Trophoblast cell (in vitro differentiated cells and primary cell): ENCODE measurements at regions not wholly inside any gene's neighbourhood (a gene's known extent, or its start where the extent isn't known, plus 50 kb on each side); places are given as distances from the start of the nearest gene placed in this dataset.
"Not testable (repeated sequence)": the region's sequence is repeated elsewhere in the genome, so short reads cannot be mapped to it uniquely, and the experiment has no call there.

ENCODE experiments used
- DNase-seq, 2 donors: peaks; one replicate each; pipeline ENCODE4 v3.0.0-alpha.2; 2016
- H2AFZ ChIP-seq: 2 replicates; pipeline ENCODE4 v1.6.1; 2013; ENCODE audit warnings: low read length, moderate library complexity, mild to moderate bottlenecking; ENCODE audit not compliant: insufficient read depth, poor library complexity
- H2AK5ac ChIP-seq: 2 replicates; pipeline ENCODE4 v1.6.1; 2013; ENCODE audit warnings: mild to moderate bottlenecking, low read length
- H2BK120ac ChIP-seq: 2 replicates; pipeline ENCODE4 v1.6.1; 2013; ENCODE audit warnings: low read length, mild to moderate bottlenecking, moderate library complexity; ENCODE audit not compliant: insufficient read depth, poor library complexity
- H2BK12ac ChIP-seq: 2 replicates; pipeline ENCODE4 v1.6.1; 2013; ENCODE audit warnings: mild to moderate bottlenecking, low read length, moderate library complexity
- H2BK5ac ChIP-seq: 2 replicates; pipeline ENCODE4 v1.6.1; 2013; ENCODE audit warnings: low read length, low read depth, moderate library complexity, mild to moderate bottlenecking; ENCODE audit not compliant: poor library complexity
- H3K14ac ChIP-seq: 2 replicates; pipeline ENCODE4 v1.6.1; 2013; ENCODE audit warnings: mild to moderate bottlenecking, low read length
- H3K18ac ChIP-seq: 2 replicates; pipeline ENCODE4 v1.6.1; 2013; ENCODE audit warnings: mild to moderate bottlenecking, low read length
- H3K23ac ChIP-seq: 2 replicates; pipeline ENCODE4 v1.6.1; 2013; ENCODE audit warnings: low read length
- H3K27ac ChIP-seq: 2 replicates; pipeline ENCODE4 v1.5.1; 2013; ENCODE audit warnings: low read depth, mild to moderate bottlenecking, inconsistent platforms, low read length, moderate library complexity
- H3K27me3 ChIP-seq: 2 replicates; pipeline ENCODE4 v1.6.1; 2013; ENCODE audit warnings: inconsistent platforms, mild to moderate bottlenecking, low read length, moderate library complexity; ENCODE audit not compliant: insufficient read depth
- H3K36me3 ChIP-seq, 2 experiments: 1 replicate in 1 of 2; 2 replicates in 1 of 2; pipeline ENCODE4 v1.6.1; 2013; ENCODE audit warnings: low read length in 2 of 2, mild to moderate bottlenecking in 2 of 2, moderate library complexity in 1 of 2; ENCODE audit not compliant: insufficient read depth in 2 of 2, control insufficient read depth in 1 of 2
- H3K4ac ChIP-seq: 2 replicates; pipeline ENCODE4 v1.6.1; 2013; ENCODE audit warnings: low read depth, mild to moderate bottlenecking, low read length, moderate library complexity
- H3K4me1 ChIP-seq, 2 experiments: 1 replicate in 1 of 2; 2 replicates in 1 of 2; pipeline ENCODE4 v1.6.1; 2013; ENCODE audit warnings: low read length in 2 of 2, mild to moderate bottlenecking in 2 of 2, moderate library complexity in 1 of 2; ENCODE audit not compliant: insufficient read depth in 2 of 2, control insufficient read depth in 1 of 2
- H3K4me2 ChIP-seq: 2 replicates; pipeline ENCODE4 v1.6.1; 2013; ENCODE audit warnings: inconsistent platforms, mild to moderate bottlenecking, low read length, moderate library complexity
- H3K4me3 ChIP-seq: 2 replicates; pipeline ENCODE4 v1.5.1; 2013; ENCODE audit warnings: mild to moderate bottlenecking, low read depth, low read length, inconsistent platforms
- H3K79me1 ChIP-seq: one replicate; pipeline ENCODE4 v1.6.1; 2013; ENCODE audit warnings: low read length
- H3K79me2 ChIP-seq: 2 replicates; pipeline ENCODE4 v1.6.1; 2013; ENCODE audit warnings: low read length, mild to moderate bottlenecking; ENCODE audit not compliant: control insufficient read depth, insufficient read depth, poor library complexity
- H3K9ac ChIP-seq: 2 replicates; pipeline ENCODE4 v1.6.1; 2013; ENCODE audit warnings: mild to moderate bottlenecking, low read length
- H3K9me3 ChIP-seq: 2 replicates; pipeline ENCODE4 v1.6.1; 2013; ENCODE audit warnings: low read depth, mild to moderate bottlenecking, control low read depth, inconsistent platforms, low read length; ENCODE audit not compliant: insufficient read depth
- H4K12ac ChIP-seq: 2 replicates; pipeline ENCODE4 v1.6.1; 2013; ENCODE audit warnings: low read depth, mild to moderate bottlenecking, low read length, moderate library complexity
- H4K8ac ChIP-seq: 2 replicates; pipeline ENCODE4 v1.6.1; 2013; ENCODE audit warnings: low read depth, mild to moderate bottlenecking, low read length, moderate library complexity
- H4K91ac ChIP-seq: one replicate; pipeline ENCODE4 v1.6.1; 2013; ENCODE audit warnings: low read depth, mild to moderate bottlenecking, low read length, moderate library complexity
- WGBS: extraction: QIAGEN DNeasy Blood & Tissue Kit; methylation state at CpG from one replicate; pipeline ENCODE4 v1.1.7; 2013; ENCODE audit warnings: missing lambda C conversion rate; ENCODE audit not compliant: insufficient read length, insufficient coverage; ENCODE audit errors: extremely low coverage; 5-methylcytosine and 5-hydroxymethylcytosine counted together

DNA sequence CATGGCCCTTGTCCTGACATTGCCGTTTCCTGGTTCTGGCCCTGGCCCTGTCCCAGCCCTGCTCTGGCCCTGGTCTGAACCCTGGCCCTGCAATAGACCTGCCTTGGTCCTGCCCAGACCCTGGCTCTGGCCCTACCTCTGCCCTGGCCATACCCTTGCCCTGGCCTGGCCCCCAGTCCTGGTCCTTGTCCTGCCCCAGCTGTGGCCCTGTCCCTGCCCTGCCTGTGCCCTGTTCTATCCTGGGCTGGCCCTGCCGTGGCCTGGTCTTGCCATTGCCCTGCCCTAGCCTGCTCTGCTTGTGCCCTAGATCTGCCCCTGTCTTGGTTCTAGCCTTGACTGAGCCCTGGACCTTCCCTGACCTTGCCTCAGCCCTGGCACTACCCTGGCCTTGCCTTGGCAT lies 1560.1 kb downstream of the RPIA start:
- H3K18ac ChIP-seq, H2BK5ac ChIP-seq, H3K14ac ChIP-seq, H3K9ac ChIP-seq, H3K23ac ChIP-seq, H4K91ac ChIP-seq, H2BK12ac ChIP-seq, H4K8ac ChIP-seq, H3K36me3 ChIP-seq, H3K79me2 ChIP-seq, H3K9me3 ChIP-seq, H2AFZ ChIP-seq, DNase-seq, H2BK120ac ChIP-seq, H3K4me2 ChIP-seq, H3K4ac ChIP-seq, H3K79me1 ChIP-seq, H2AK5ac ChIP-seq, H3K27ac ChIP-seq, H3K4me1 ChIP-seq, H3K27me3 ChIP-seq, H3K4me3 ChIP-seq: not testable (repeated sequence)
- no CpG with 5 or more reads among the region's 2 CpGs for WGBS
- H4K12ac ChIP-seq, result peak overlapping the region; percentile 43

DNA sequence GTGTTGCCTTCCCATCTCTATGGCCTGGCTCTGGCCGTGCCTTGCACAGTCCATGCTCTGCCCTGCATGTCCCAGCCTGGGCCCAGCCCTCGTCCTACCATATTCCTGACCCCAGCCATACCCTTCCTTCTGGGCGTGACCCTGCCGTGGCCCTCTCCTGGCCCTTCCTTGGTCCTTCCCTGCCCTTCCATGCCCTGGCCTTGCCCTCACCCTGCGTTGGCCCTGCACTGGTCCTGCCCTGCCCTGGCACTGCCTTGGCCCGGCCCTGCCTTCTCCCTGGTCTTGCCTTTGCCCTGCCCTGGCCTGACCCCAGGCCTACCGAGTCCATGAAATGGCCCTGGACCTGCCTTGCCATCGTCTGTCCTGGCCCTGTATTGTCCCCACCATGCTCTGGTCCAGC lies 1561.8 kb downstream of the RPIA start:
- WGBS, result no CpG with 5 or more reads among the region's 8 CpGs
- not testable (repeated sequence) for H3K9me3 ChIP-seq, H2BK5ac ChIP-seq, H3K4me3 ChIP-seq, H4K12ac ChIP-seq, DNase-seq, H4K91ac ChIP-seq, H4K8ac ChIP-seq, H3K4ac ChIP-seq, H3K27ac ChIP-seq, H2AK5ac ChIP-seq, H2BK120ac ChIP-seq, H3K23ac ChIP-seq, H3K36me3 ChIP-seq, H3K9ac ChIP-seq, H3K4me1 ChIP-seq, H3K27me3 ChIP-seq, H3K79me2 ChIP-seq, H3K4me2 ChIP-seq, H3K79me1 ChIP-seq, H2BK12ac ChIP-seq, H2AFZ ChIP-seq, H3K18ac ChIP-seq, H3K14ac ChIP-seq

DNA sequence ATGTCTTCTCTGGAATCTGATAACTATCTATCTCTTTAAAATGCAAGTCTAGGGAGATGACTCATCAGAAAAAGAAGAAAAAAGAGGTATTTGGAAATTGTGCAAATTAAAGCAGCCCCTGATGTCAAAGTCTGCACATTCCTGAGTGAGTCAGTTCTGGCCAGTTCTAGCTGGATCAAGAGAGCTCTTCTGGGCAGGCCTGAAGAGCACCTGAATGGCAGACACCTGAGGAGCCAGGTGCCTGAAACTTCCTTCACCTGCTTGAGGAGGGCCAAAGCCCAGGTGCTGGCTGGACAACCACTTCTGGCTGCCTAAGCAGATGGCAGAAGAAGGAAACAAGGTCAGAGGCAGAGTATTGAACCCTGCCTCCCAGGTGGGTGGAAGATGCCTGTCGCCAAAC lies 1575.4 kb downstream of the RPIA start:
- H3K18ac ChIP-seq, H3K4me1 ChIP-seq, H3K4ac ChIP-seq, H3K27me3 ChIP-seq, H3K36me3 ChIP-seq, H2BK12ac ChIP-seq, H3K79me2 ChIP-seq, H4K91ac ChIP-seq, H4K12ac ChIP-seq, H3K9me3 ChIP-seq, H4K8ac ChIP-seq, H3K27ac ChIP-seq, H2AFZ ChIP-seq, H3K4me3 ChIP-seq, H3K79me1 ChIP-seq, H2BK120ac ChIP-seq, H3K4me2 ChIP-seq, H2BK5ac ChIP-seq, H2AK5ac ChIP-seq, H3K14ac ChIP-seq, H3K9ac ChIP-seq, H3K23ac ChIP-seq: not testable (repeated sequence)
- no CpG with 5 or more reads among the region's 1 CpG for WGBS
- peak in 1 of 2 donors; percentile 21 for DNase-seq

DNA sequence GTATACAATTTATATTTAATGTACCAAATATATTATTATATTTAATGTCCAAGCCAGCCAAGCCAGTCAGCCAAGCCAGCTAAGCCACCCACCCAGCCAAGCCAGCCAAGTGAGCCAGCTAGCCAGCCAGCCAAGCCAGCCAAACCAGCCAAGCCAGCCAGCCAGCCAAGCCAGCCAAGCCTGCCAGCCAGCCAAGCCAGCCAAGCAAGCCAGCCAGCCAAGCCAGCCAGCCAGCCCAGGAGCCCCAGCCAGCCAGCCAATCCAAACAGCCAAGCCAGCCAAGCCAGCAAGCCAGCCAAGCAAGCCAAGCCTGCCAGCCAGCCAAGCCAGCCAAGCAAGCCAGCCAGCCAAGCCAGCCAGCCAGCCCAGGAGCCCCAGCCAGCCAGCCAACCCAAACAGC lies 1596.3 kb downstream of the RPIA start:
- H3K79me1 ChIP-seq, H3K27me3 ChIP-seq, H3K4me1 ChIP-seq, H2BK120ac ChIP-seq, H3K18ac ChIP-seq, H3K27ac ChIP-seq, H4K8ac ChIP-seq, H2BK5ac ChIP-seq, H3K79me2 ChIP-seq, H3K36me3 ChIP-seq, H3K9me3 ChIP-seq, H3K4me2 ChIP-seq, H4K91ac ChIP-seq, H3K14ac ChIP-seq, H3K23ac ChIP-seq, H3K4me3 ChIP-seq, H4K12ac ChIP-seq, H2AFZ ChIP-seq, DNase-seq, H2BK12ac ChIP-seq, H2AK5ac ChIP-seq, H3K4ac ChIP-seq, H3K9ac ChIP-seq: not testable (repeated sequence)

DNA sequence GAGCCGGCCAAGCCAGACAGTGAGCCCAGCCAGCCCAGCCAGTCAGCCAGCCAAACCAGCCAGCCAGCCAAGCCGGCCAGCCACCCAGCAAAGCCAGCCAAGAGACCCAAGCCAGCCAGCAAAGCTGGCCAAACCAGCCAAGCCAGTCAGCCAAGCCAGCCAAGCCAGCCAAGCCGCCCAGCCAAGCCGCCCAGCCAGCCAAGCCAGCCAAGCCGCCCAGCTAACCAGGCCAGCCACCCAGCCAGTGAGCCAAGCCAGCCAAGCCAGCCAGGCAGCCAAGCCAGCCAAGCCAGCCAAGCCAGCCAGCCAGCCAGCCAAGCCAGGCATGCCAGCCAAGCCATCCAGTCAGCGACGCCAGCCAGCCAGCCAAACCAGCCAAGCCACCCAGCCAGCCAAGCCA lies 1596.9 kb downstream of the RPIA start:
- H2AFZ ChIP-seq, H2BK120ac ChIP-seq, H3K79me2 ChIP-seq, H3K4me2 ChIP-seq, H3K23ac ChIP-seq, H4K8ac ChIP-seq, H3K9me3 ChIP-seq, H3K79me1 ChIP-seq, H3K18ac ChIP-seq, H3K4ac ChIP-seq, H3K9ac ChIP-seq, H3K36me3 ChIP-seq, H4K91ac ChIP-seq, H3K4me1 ChIP-seq, H4K12ac ChIP-seq, H2BK5ac ChIP-seq, DNase-seq, H3K14ac ChIP-seq, H2BK12ac ChIP-seq, H3K27ac ChIP-seq, H3K27me3 ChIP-seq, H3K4me3 ChIP-seq, H2AK5ac ChIP-seq: not testable (repeated sequence)
- WGBS, result no CpG with 5 or more reads among the region's 7 CpGs
